Calu3 (cell line): ENCODE measurements at regions not wholly inside any gene's neighbourhood (a gene's known extent, or its start where the extent isn't known, plus 50 kb on each side); places are given as distances from the start of the nearest gene placed in this dataset.

ENCODE experiments used
- BruUV-seq: library from RNA; stranded (reverse); fragments of 400-500 nt; replicated peaks from 2 replicates; lab custom pipeline; 2021; lab: Mats Ljungman, UMichigan
- CTCF ChIA-PET: fragments of 300-600 bp; sonication (Branson Sonifier 250); formaldehyde crosslinking; loops from one replicate; lab custom pipeline; 2022; ENCODE audit warnings: antibody characterized with exemption; lab: Charles Lee
- DNase-seq: peaks from one replicate; pipeline ENCODE4 v3.0.0; 2022
- H3K27ac Mint-ChIP-seq: one replicate; pipeline ENCODE4 v1.8.0; 2022; ENCODE audit warnings: mixed read lengths; ENCODE audit not compliant: unreplicated experiment
- H3K27me3 Mint-ChIP-seq: one replicate; pipeline ENCODE4 v1.8.0; 2022; ENCODE audit warnings: mixed read lengths; ENCODE audit not compliant: unreplicated experiment
- H3K36me3 Mint-ChIP-seq: one replicate; pipeline ENCODE4 v1.8.0; 2022; ENCODE audit warnings: mild to moderate bottlenecking, moderate library complexity, mixed read lengths; ENCODE audit not compliant: insufficient read depth, unreplicated experiment
- H3K4me1 Mint-ChIP-seq: one replicate; pipeline ENCODE4 v1.8.0; 2022; ENCODE audit warnings: mild to moderate bottlenecking, low read depth, mixed read lengths; ENCODE audit not compliant: unreplicated experiment
- H3K4me3 Mint-ChIP-seq: one replicate; pipeline ENCODE4 v1.8.0; 2022; ENCODE audit warnings: mild to moderate bottlenecking, low read depth, moderate library complexity, mixed read lengths; ENCODE audit not compliant: unreplicated experiment
- H3K9me3 Mint-ChIP-seq: one replicate; pipeline ENCODE4 v1.8.0; 2022; ENCODE audit warnings: low read depth, mixed read lengths; ENCODE audit not compliant: unreplicated experiment
- CTCF ChIP-seq: fragments of 200-600 bp; IDR thresholded peaks from one replicate; pipeline ENCODE4 v1.8.0; 2022; ENCODE audit warnings: antibody characterized with exemption; ENCODE audit not compliant: unreplicated experiment
- intact Hi-C: fragments of 100-400 bp; cut with micrococcal nuclease; formaldehyde crosslinking; loops from one replicate; pipeline ENCODE4 v1.10.0; 2022; ENCODE audit not compliant: unreplicated experiment

GRCh38 chr22:49037701-49038245 is 789.9 kb downstream of the BRD1 start:
- Mint-ChIP-seq H3K27ac (no peak overlapping the region), H3K27me3 (no peaks in the 10 kb centered on the region), H3K36me3 (no peaks in the 10 kb centered on the region), H3K9me3 (peaks cover 9% of the 10 kb centered on the region), H3K4me1 (no peaks in the 10 kb centered on the region), H3K4me3 (no peak overlapping the region)
- intact Hi-C loops: no loop called here
- no peak for TF ChIP-seq CTCF
- DNase-seq: no peak
- no TSS peak for BruUV-seq
- CTCF ChIA-PET: no interaction called here

GRCh38 chr22:49036513-49036912 is 791.2 kb downstream of the BRD1 start:
- intact Hi-C loops: no loop called here
- Mint-ChIP-seq H3K27me3 (no peaks in the 10 kb centered on the region), H3K4me1 (no peaks in the 10 kb centered on the region), H3K4me3 (no peak overlapping the region), H3K27ac (no peak overlapping the region), H3K9me3 (peaks cover 15% of the 10 kb centered on the region), H3K36me3 (no peaks in the 10 kb centered on the region)
- no peak for DNase-seq
- no peak for TF ChIP-seq CTCF
- CTCF ChIA-PET: no interaction called here
- no TSS peak for BruUV-seq

GRCh38 chr22:49035818-49036457 is 791.7 kb downstream of the BRD1 start:
- Mint-ChIP-seq H3K9me3 (peaks cover 15% of the 10 kb centered on the region), H3K36me3 (no peaks in the 10 kb centered on the region), H3K27me3 (no peaks in the 10 kb centered on the region), H3K4me3 (no peak overlapping the region), H3K4me1 (no peaks in the 10 kb centered on the region), H3K27ac (no peak overlapping the region)
- TF ChIP-seq CTCF: no peak
- CTCF ChIA-PET: no interaction called here
- DNase-seq: no peak
- intact Hi-C loops: no loop called here
- BruUV-seq: no TSS peak

- H3K27ac Mint-ChIP-seq: no peak overlapping the region
- no peak for DNase-seq
- intact Hi-C loops: no loop called here
- H3K4me3 Mint-ChIP-seq: no peak overlapping the region
- peaks cover 13% of the 10 kb centered on the region for H3K9me3 Mint-ChIP-seq
- H3K27me3 Mint-ChIP-seq: no peaks in the 10 kb centered on the region
- TF ChIP-seq CTCF: no peak
- H3K4me1 Mint-ChIP-seq: no peaks in the 10 kb centered on the region
- no TSS peak for BruUV-seq
- H3K36me3 Mint-ChIP-seq: no peaks in the 10 kb centered on the region
- CTCF ChIA-PET: no interaction called here
These were observed 792.5 kb downstream of the BRD1 start for GRCh38 chr22:49034836-49035817.
